ENCODE measurements at regions not wholly inside any gene's neighbourhood (a gene's known extent, or its start where the extent isn't known, plus 50 kb on each side); places are given as distances from the start of the nearest gene placed in this dataset.

DNA sequence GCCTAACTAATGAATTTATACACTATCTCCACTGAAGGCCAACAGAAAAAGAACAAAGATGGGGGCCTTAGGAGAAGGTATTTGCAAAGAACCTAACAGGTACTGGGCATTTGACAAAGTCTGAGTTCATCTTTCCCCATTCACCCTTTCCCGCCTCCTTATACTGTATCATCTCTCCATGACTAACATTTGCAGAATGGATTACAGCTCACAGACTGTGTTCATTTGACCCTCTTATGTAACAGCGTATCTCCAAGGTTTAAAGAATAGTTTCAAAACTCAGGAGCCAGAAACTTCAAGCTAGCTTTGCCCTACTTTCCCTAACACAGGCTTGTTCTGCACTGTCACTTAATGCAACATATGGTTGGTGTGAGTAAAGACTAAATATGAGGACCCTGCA is 238.7 kb upstream of the CELF2 start:
- Histone ChIP-seq H3K4me1 (no peaks in the 10 kb centered on the region), H3K27me3 (ENCODE audit: low read depth) (no peaks in the 10 kb centered on the region), H3K9me3 (no peaks in the 10 kb centered on the region), H3K4me3 (no peak overlapping the region), H3K36me3 (no peaks in the 10 kb centered on the region), H3K27ac (no peak overlapping the region)
- DNase-seq (no peak), ATAC-seq (no peak)
- intact Hi-C loops (cut with DNase I) = no loop called here
- TF ChIP-seq, protein P1, sequence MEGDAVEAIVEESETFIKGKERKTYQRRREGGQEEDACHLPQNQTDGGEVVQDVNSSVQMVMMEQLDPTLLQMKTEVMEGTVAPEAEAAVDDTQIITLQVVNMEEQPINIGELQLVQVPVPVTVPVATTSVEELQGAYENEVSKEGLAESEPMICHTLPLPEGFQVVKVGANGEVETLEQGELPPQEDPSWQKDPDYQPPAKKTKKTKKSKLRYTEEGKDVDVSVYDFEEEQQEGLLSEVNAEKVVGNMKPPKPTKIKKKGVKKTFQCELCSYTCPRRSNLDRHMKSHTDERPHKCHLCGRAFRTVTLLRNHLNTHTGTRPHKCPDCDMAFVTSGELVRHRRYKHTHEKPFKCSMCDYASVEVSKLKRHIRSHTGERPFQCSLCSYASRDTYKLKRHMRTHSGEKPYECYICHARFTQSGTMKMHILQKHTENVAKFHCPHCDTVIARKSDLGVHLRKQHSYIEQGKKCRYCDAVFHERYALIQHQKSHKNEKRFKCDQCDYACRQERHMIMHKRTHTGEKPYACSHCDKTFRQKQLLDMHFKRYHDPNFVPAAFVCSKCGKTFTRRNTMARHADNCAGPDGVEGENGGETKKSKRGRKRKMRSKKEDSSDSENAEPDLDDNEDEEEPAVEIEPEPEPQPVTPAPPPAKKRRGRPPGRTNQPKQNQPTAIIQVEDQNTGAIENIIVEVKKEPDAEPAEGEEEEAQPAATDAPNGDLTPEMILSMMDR (IDR thresholded peaks at IDR 0.05) = no peak

DNA sequence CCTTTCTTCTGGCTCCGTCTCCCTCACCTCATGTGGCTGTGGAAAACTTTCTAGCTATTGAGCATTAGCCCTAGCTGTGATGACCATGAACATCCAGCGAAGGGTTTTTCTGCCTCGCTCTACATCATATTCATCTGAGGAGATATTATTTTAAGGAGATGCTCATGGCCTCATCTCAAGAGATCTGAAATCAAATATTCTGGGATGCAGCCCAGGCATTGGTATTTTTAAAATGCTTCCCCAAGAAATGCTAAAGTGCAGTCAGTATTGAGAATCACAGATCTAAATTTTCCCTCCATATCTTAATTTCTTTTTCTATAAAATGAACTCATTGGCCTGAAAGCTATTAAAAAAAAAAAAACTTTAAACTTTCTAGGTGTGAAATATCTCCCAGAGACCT is 238.2 kb upstream of the CELF2 start:
- intact Hi-C loops (cut with DNase I) = no loop called here
- H3K36me3 ChIP-seq = no peaks in the 10 kb centered on the region
- TF ChIP-seq, protein P1 (IDR thresholded peaks at IDR 0.05) = no peak
- H3K4me3 ChIP-seq = no peak overlapping the region
- ATAC-seq (no peak), DNase-seq (no peak)
- no peak overlapping the region for H3K27ac ChIP-seq
- no peaks in the 10 kb centered on the region for H3K4me1 ChIP-seq
- H3K9me3 ChIP-seq = no peaks in the 10 kb centered on the region
- H3K27me3 ChIP-seq (ENCODE audit: low read depth) = no peaks in the 10 kb centered on the region

- TF ChIP-seq, protein P1 (IDR thresholded peaks at IDR 0.05) = no peak
- intact Hi-C loops (cut with DNase I) = no loop called here
- ATAC-seq = no peak
- DNase-seq = no peak
- no peaks in the 10 kb centered on the region for H3K36me3 ChIP-seq
- peaks cover 8% of the 10 kb centered on the region for H3K4me1 ChIP-seq
- H3K4me3 ChIP-seq = no peak overlapping the region
- H3K27ac ChIP-seq = no peak overlapping the region
- no peaks in the 10 kb centered on the region for H3K9me3 ChIP-seq
- H3K27me3 ChIP-seq (ENCODE audit: low read depth) = no peaks in the 10 kb centered on the region
These were observed 236.9 kb upstream of the CELF2 start for GRCh38 chr10:10780746-10781145.

GRCh38 chr10:10782603-10783002 is 235.1 kb upstream of the CELF2 start:
- TF ChIP-seq, protein P1 (IDR thresholded peaks at IDR 0.05) = no peak
- Histone ChIP-seq H3K9me3 (no peaks in the 10 kb centered on the region), H3K27ac (no peak overlapping the region), H3K4me3 (no peak overlapping the region), H3K27me3 (ENCODE audit: low read depth) (no peaks in the 10 kb centered on the region), H3K36me3 (no peaks in the 10 kb centered on the region), H3K4me1 (peaks cover 19% of the 10 kb centered on the region)
- ATAC-seq (no peak), DNase-seq (no peak)
- intact Hi-C loops (cut with DNase I) = no loop called here

DNA sequence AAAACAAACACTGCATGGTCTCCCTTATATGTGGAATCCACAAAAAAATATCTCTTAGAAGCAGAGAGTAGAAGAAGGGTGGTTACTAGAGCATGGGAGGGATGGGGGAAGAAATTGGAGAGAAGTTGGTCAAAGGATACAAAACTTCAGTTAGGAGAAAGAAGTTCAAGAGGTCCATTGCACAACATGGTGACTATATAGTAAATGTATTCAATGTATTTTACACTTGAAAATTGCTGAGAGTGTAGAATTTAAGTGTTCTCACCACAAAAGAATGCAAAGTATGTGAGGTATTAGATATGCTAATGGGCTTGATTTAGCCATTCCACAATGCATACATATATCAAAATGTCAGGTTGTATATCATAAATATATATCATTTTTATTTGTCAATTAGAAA is 232.0 kb upstream of the CELF2 start:
- no peak for DNase-seq
- ATAC-seq = peak in 1 of 2 donors; percentile 35

More for the DNA sequence above, 232.0 kb upstream of the CELF2 start:
- TF ChIP-seq, protein P1 (IDR thresholded peaks at IDR 0.05) = no peak
- no peak overlapping the region for H3K4me3 ChIP-seq
- no peaks in the 10 kb centered on the region for H3K9me3 ChIP-seq
- H3K36me3 ChIP-seq = no peaks in the 10 kb centered on the region
- intact Hi-C loops (cut with DNase I) = no loop called here
- H3K27ac ChIP-seq = no peak overlapping the region
- peaks cover 27% of the 10 kb centered on the region for H3K4me1 ChIP-seq
- H3K27me3 ChIP-seq (ENCODE audit: low read depth) = no peaks in the 10 kb centered on the region
